MCF 10A (cell line): ENCODE measurements at regions not wholly inside any gene's neighbourhood (a gene's known extent, or its start where the extent isn't known, plus 50 kb on each side); places are given as distances from the start of the nearest gene placed in this dataset.

Experiments used
- BruUV-seq: library from RNA; stranded (reverse); fragments of 400-500 nt; replicated peaks from 2 replicates; lab custom pipeline; 2021; lab: Mats Ljungman, UMichigan
- CTCF ChIA-PET: fragments of 300-600 bp; sonication (Branson Sonifier 250); formaldehyde crosslinking; extraction: SDS; loops from one replicate; lab custom pipeline; 2021; ENCODE audit warnings: antibody characterized with exemption, inconsistent platforms; lab: Yijun Ruan, JAX
- POLR2A ChIA-PET: fragments of 300-600, 350-650 bp; sonication (Branson Sonifier 250); formaldehyde crosslinking; extraction: SDS; loops from one replicate; lab custom pipeline; 2020; ENCODE audit warnings: antibody characterized with exemption, inconsistent platforms; lab: Yijun Ruan, JAX
- DNase-seq: peaks from one replicate; pipeline ENCODE4 v3.0.0-alpha.2; 2018; ENCODE audit not compliant: unreplicated experiment
- H3K27ac Mint-ChIP-seq: one replicate; pipeline ENCODE4 v1.8.0; 2022; ENCODE audit warnings: mild to moderate bottlenecking, low read depth, mixed read lengths; ENCODE audit not compliant: unreplicated experiment
- H3K27me3 Mint-ChIP-seq: one replicate; pipeline ENCODE4 v1.8.0; 2022; ENCODE audit warnings: mixed read lengths; ENCODE audit not compliant: insufficient read depth, unreplicated experiment
- H3K36me3 Mint-ChIP-seq: one replicate; pipeline ENCODE4 v1.8.0; 2022; ENCODE audit warnings: mild to moderate bottlenecking, moderate library complexity, mixed read lengths; ENCODE audit not compliant: insufficient read depth, unreplicated experiment
- H3K4me1 Mint-ChIP-seq: one replicate; pipeline ENCODE4 v1.8.0; 2022; ENCODE audit warnings: mixed read lengths; ENCODE audit not compliant: insufficient read depth, unreplicated experiment
- H3K4me3 Mint-ChIP-seq: one replicate; pipeline ENCODE4 v1.8.0; 2022; ENCODE audit warnings: mild to moderate bottlenecking, moderate library complexity, mixed read lengths; ENCODE audit not compliant: unreplicated experiment
- H3K9me3 Mint-ChIP-seq: one replicate; pipeline ENCODE4 v1.8.0; 2022; ENCODE audit warnings: mixed read lengths; ENCODE audit not compliant: unreplicated experiment
- intact Hi-C: fragments of 100-400 bp; cut with micrococcal nuclease; formaldehyde crosslinking; loops from 2 replicates; pipeline ENCODE4 v1.14.1; 2022
- TF ChIP-seq, protein P1 (sequence below): fragments of 200-600 bp; IDR thresholded peaks from one replicate; pipeline ENCODE4 v1.8.0; 2022; ENCODE audit warnings: antibody characterized with exemption, mild to moderate bottlenecking; ENCODE audit not compliant: unreplicated experiment

DNA sequence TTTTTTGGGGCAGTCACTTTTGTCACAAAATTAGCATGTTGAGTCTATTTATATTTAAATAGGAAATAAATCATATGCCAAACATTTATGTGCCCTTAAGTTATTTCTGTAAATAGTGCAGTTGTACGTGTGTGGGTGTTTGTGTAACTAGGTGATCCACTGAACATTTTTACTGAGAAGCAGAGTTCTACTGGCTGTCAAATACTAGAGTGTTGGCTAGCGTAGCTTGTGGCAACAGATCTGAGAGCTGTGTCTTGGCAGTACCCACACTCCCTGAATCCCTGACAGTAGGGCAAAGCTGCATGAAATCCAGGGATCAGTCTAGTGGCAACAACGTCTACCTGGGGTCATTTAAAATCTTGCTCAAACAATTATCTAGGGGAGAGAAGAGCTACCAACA is 273.1 kb upstream of the SLC8A1 start:
- TF ChIP-seq, protein P1, sequence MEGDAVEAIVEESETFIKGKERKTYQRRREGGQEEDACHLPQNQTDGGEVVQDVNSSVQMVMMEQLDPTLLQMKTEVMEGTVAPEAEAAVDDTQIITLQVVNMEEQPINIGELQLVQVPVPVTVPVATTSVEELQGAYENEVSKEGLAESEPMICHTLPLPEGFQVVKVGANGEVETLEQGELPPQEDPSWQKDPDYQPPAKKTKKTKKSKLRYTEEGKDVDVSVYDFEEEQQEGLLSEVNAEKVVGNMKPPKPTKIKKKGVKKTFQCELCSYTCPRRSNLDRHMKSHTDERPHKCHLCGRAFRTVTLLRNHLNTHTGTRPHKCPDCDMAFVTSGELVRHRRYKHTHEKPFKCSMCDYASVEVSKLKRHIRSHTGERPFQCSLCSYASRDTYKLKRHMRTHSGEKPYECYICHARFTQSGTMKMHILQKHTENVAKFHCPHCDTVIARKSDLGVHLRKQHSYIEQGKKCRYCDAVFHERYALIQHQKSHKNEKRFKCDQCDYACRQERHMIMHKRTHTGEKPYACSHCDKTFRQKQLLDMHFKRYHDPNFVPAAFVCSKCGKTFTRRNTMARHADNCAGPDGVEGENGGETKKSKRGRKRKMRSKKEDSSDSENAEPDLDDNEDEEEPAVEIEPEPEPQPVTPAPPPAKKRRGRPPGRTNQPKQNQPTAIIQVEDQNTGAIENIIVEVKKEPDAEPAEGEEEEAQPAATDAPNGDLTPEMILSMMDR: no peak
- intact Hi-C loops: no loop called here
- no peaks in the 10 kb centered on the region for H3K9me3 Mint-ChIP-seq
- no peaks in the 10 kb centered on the region for H3K36me3 Mint-ChIP-seq
- no peak for DNase-seq
- H3K4me1 Mint-ChIP-seq: peaks cover 10% of the 10 kb centered on the region
- H3K27me3 Mint-ChIP-seq: no peaks in the 10 kb centered on the region
- BruUV-seq: no TSS peak
- POLR2A ChIA-PET: interaction anchor here (0.6 kb wide), 1 partner anchor 275 kb away, joined by 5 read pairs; no protein-coding TSS in a partner anchor
- no peak overlapping the region for H3K27ac Mint-ChIP-seq
- CTCF ChIA-PET: no interaction called here
- no peak overlapping the region for H3K4me3 Mint-ChIP-seq

DNA sequence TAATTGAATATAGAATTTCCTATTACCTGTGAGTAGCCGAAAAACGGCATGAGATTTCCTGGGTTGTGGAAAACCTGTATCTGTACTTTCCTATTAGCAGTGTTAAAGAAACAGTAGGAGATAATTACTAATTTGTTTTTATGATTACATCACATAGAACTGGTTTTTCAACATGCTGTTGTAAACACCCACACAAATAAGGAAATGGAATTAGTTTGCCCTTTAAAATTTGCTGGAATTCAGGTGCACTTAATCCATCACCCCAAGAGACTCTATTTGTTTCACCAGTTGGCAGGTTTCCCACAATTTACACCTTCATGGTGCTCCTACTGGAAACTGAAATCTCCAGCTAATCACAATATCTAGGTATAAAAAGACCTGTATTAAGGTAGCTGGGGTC is 274.1 kb upstream of the SLC8A1 start:
- TF ChIP-seq, protein P1: no peak
- Mint-ChIP-seq H3K27me3 (no peaks in the 10 kb centered on the region), H3K4me1 (peaks cover 10% of the 10 kb centered on the region), H3K36me3 (no peaks in the 10 kb centered on the region), H3K9me3 (no peaks in the 10 kb centered on the region), H3K4me3 (no peak overlapping the region), H3K27ac (no peak overlapping the region)
- DNase-seq: no peak
- intact Hi-C loops: no loop called here
- POLR2A ChIA-PET: no interaction called here
- CTCF ChIA-PET: no interaction called here
- BruUV-seq: no TSS peak

DNA sequence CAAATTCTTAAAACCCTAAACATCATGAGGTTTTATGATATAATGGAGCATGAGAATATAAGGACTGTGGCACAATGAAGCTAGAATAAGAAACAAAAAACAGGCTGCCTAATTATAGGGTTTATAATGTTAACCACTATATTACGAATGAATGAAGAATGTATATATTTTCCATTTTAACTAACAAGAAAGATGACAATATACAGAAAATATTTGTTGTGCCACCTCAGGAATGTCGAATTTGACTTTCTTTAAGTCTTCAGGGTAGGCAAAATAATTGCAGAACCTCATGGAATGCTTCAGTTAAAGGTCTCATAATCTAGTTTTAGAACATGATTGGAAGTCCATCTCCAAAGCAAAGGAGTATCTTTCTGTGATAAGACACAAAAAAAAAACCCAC is 282.9 kb upstream of the SLC8A1 start:
- no TSS peak for BruUV-seq
- H3K9me3 Mint-ChIP-seq: no peaks in the 10 kb centered on the region
- no peaks in the 10 kb centered on the region for H3K4me1 Mint-ChIP-seq
- H3K27ac Mint-ChIP-seq: no peak overlapping the region
- ChIA-PET CTCF (interaction anchor here (0.6 to 0.7 kb wide), 2 partner anchors 177 to 694 kb away, joined by 3 to 4 read pairs; no protein-coding TSS in a partner anchor), POLR2A (interaction anchor here (0.7 kb wide), 1 partner anchor 28 kb away, joined by 3 read pairs; no protein-coding TSS in a partner anchor)
- TF ChIP-seq, protein P1: no peak
- H3K36me3 Mint-ChIP-seq: no peaks in the 10 kb centered on the region
- H3K4me3 Mint-ChIP-seq: no peak overlapping the region
- intact Hi-C loops: no loop called here
- H3K27me3 Mint-ChIP-seq: no peaks in the 10 kb centered on the region
- no peak for DNase-seq

DNA sequence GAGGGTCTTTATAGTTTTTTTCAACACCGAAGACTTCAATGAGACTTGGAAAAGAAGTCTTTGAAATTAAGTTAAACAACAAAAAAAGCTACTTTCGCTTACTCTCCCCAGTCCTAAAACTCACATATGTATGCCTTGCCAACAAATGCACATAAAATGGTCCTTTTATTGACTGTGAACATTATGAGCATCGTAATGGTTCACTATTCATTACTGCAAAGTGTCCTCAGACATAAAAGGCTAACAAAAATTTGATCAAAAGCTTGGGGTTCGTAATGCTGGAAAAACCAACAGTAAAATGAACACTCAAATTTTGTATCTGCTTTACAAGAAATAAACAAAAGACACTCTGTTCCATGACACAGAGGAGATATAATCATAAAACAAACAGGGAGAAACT is 285.3 kb upstream of the SLC8A1 start:
- ChIA-PET CTCF (no interaction called here), POLR2A (no interaction called here)
- Mint-ChIP-seq H3K27ac (no peak overlapping the region), H3K9me3 (no peaks in the 10 kb centered on the region), H3K36me3 (no peaks in the 10 kb centered on the region), H3K27me3 (no peaks in the 10 kb centered on the region), H3K4me3 (no peak overlapping the region), H3K4me1 (peaks cover 6% of the 10 kb centered on the region)
- intact Hi-C loops: no loop called here
- TF ChIP-seq, protein P1: no peak
- no TSS peak for BruUV-seq
- no peak for DNase-seq
